ENCODE measurements at regions not wholly inside any gene's neighbourhood (a gene's known extent, or its start where the extent isn't known, plus 50 kb on each side); places are given as distances from the start of the nearest gene placed in this dataset.

DNA sequence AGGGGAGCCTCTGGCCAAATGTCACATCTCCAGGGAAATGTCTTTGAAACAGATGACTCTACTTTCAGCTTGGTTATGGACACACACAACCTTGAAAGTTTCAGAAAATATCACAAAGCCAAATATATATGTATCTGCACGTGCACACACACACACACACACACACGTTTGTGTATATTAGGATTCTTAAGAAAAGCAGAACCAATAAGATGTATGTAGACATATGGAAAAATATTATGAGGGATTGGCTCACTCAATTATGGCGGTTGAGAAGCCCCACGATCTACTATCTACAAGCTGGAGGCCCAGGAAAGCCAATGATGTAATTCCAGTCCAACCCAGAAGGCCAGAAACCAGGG, 194.9 kb downstream of the PALM2AKAP2 start:
- intact Hi-C loops (cut with DNase I): no loop called here
- H3K27me3 ChIP-seq: no peaks in the 10 kb centered on the region
- no peak for TF ChIP-seq POLR2AphosphoS5 (IDR thresholded peaks at IDR 0.05)
- TF ChIP-seq EP300 (IDR thresholded peaks at IDR 0.05): no peak
- no peak for TF ChIP-seq POLR2A (IDR thresholded peaks at IDR 0.05)
- TF ChIP-seq, protein P1, sequence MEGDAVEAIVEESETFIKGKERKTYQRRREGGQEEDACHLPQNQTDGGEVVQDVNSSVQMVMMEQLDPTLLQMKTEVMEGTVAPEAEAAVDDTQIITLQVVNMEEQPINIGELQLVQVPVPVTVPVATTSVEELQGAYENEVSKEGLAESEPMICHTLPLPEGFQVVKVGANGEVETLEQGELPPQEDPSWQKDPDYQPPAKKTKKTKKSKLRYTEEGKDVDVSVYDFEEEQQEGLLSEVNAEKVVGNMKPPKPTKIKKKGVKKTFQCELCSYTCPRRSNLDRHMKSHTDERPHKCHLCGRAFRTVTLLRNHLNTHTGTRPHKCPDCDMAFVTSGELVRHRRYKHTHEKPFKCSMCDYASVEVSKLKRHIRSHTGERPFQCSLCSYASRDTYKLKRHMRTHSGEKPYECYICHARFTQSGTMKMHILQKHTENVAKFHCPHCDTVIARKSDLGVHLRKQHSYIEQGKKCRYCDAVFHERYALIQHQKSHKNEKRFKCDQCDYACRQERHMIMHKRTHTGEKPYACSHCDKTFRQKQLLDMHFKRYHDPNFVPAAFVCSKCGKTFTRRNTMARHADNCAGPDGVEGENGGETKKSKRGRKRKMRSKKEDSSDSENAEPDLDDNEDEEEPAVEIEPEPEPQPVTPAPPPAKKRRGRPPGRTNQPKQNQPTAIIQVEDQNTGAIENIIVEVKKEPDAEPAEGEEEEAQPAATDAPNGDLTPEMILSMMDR (IDR thresholded peaks at IDR 0.05): no peak
- H3K9me3 ChIP-seq: no peaks in the 10 kb centered on the region
- H3K4me3 ChIP-seq: no peak overlapping the region
- WGBS, 2 donors: 91 to 94% methylated on average over 4 of the region's 4 CpGs
- H3K27ac ChIP-seq: no peak overlapping the region
- no peak for DNase-seq
- H3K36me3 ChIP-seq: no peaks in the 10 kb centered on the region
- no peaks in the 10 kb centered on the region for H3K4me1 ChIP-seq

DNA sequence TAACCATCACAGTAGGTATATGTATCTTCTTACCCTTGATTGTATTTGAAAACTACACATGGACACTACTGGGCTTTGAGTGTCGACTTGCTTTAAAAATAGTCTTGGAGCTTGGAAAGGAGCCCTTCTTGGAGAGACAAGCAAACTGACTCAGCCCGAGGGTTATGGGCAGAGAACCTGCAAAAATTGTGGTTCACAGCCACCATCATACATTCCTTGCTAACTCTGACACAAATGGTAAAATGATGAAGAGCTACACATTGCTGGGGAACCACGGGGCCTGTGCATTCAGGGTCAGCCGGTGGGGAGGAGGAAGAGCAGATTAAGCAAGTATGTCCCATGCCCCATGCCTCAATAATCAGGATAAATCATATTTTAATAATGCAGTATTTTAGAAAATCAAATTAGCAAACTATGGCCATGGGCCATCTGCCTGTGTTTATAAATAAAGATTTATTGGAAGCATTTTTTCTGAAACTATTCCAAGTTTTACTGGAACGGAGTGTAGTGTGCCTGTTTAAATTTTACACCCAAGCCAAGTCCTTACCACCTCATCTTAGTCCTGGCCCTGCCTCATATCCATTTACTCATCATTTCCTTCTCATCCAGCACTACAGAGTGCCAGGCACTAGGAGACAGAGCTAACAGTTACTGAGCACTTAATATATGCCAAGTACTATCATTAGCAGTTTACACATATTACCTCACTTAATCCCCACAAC, 195.7 kb downstream of the PALM2AKAP2 start:
- H3K9me3 ChIP-seq: no peaks in the 10 kb centered on the region
- 83 to 90% methylated on average over 5 of the region's 5 CpGs for WGBS, 2 donors
- no peaks in the 10 kb centered on the region for H3K36me3 ChIP-seq
- no peak for TF ChIP-seq EP300 (IDR thresholded peaks at IDR 0.05)
- TF ChIP-seq POLR2AphosphoS5 (IDR thresholded peaks at IDR 0.05): no peak
- TF ChIP-seq POLR2A (IDR thresholded peaks at IDR 0.05): no peak
- TF ChIP-seq, protein P1 (IDR thresholded peaks at IDR 0.05): no peak
- H3K27me3 ChIP-seq: no peaks in the 10 kb centered on the region
- H3K27ac ChIP-seq: peak overlapping the region in 1 of 4 donors; percentile 22
- H3K4me1 ChIP-seq: no peaks in the 10 kb centered on the region
- no peak overlapping the region for H3K4me3 ChIP-seq
- no peak for DNase-seq
- intact Hi-C loops (cut with DNase I): no loop called here

DNA sequence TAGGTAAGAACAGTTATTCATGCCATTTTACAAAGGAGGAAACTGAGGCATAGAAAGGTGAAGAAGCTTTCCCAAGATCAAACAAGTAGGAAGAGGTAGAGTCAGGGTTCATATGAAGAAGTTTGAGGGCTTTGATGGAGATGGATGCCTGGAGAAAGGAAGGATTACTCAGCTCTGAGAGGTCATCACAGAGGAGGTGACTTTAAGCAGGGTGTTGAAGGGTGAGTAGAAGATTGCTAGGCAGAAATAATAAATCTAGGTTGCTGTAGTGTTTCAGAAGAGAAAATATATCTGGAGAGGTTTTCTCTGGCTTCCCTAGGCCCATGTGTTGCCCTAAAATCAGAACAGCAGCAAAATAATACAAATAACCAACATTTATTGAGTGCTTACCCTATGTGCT, 196.3 kb downstream of the PALM2AKAP2 start:
- Histone ChIP-seq H3K4me1 (no peaks in the 10 kb centered on the region), H3K4me3 (no peak overlapping the region), H3K9me3 (no peaks in the 10 kb centered on the region), H3K27me3 (no peaks in the 10 kb centered on the region), H3K36me3 (no peaks in the 10 kb centered on the region), H3K27ac (peak overlapping the region in 1 of 4 donors; percentile 22)
- intact Hi-C loops (cut with DNase I): no loop called here
- DNase-seq: no peak
- no peak for TF ChIP-seq POLR2AphosphoS5 (IDR thresholded peaks at IDR 0.05)
- TF ChIP-seq, protein P1 (IDR thresholded peaks at IDR 0.05): no peak
- TF ChIP-seq EP300 (IDR thresholded peaks at IDR 0.05): no peak
- TF ChIP-seq POLR2A (IDR thresholded peaks at IDR 0.05): no peak

DNA sequence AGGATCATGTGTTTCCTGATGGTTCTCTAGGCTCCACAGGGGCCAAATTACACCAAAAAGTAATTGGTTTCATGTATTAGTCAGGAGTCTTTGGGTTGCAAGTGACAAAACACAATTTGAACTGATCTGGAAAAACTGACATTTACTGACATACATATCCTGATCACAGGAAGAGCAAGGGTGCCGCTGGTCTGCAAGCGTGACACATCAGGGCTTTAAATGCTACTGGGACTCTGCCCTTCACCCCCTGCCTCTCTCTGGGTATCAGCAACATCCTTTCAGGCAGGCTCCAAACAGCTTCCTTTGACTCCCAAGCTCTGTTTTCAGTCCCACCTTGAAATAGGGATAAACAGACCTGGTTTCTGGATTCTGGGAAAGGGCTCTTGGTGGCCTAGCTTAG, 197.5 kb downstream of the PALM2AKAP2 start:
- DNase-seq: no peak
- Histone ChIP-seq H3K4me1 (no peaks in the 10 kb centered on the region), H3K27ac (no peak overlapping the region), H3K4me3 (no peak overlapping the region), H3K27me3 (no peaks in the 10 kb centered on the region), H3K36me3 (no peaks in the 10 kb centered on the region), H3K9me3 (no peaks in the 10 kb centered on the region)
- intact Hi-C loops (cut with DNase I): no loop called here
- 89 to 96% methylated on average over 2 of the region's 2 CpGs for WGBS, 2 donors
- TF ChIP-seq EP300 (IDR thresholded peaks at IDR 0.05): no peak

DNA sequence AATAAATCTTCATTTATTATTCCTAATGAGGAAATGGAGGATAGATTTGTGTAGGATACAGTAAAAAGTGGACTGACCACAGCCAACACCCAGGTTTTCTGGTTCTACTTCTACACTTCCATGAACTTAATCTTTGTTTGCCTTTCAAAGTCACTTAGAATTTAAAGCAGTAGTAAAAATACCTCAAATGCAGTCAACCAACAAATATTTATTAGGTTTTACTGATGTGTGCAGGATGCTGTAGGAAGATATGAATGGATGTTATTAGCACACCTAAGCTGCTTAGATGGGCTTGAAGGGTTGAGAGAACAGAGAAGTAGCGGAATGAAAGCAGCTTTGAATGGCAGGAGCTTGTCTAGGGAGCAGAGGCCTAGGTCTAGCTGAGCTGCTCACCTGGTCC, 201.1 kb downstream of the PALM2AKAP2 start:
- no peak for DNase-seq
- no peak overlapping the region for H3K4me3 ChIP-seq
- no peaks in the 10 kb centered on the region for H3K4me1 ChIP-seq
- intact Hi-C loops (cut with DNase I): no loop called here
- TF ChIP-seq POLR2A (IDR thresholded peaks at IDR 0.05) (no peak), POLR2AphosphoS5 (IDR thresholded peaks at IDR 0.05) (no peak), EP300 (IDR thresholded peaks at IDR 0.05) (no peak)
- TF ChIP-seq, protein P1 (IDR thresholded peaks at IDR 0.05): no peak
- no peaks in the 10 kb centered on the region for H3K36me3 ChIP-seq
- 54 to 98% methylated on average over 1 of the region's 1 CpG for WGBS, 2 donors
- H3K27ac ChIP-seq: no peak overlapping the region
- H3K27me3 ChIP-seq: no peaks in the 10 kb centered on the region
- no peaks in the 10 kb centered on the region for H3K9me3 ChIP-seq
